ENCODE measurements at regions not wholly inside any gene's neighbourhood (a gene's known extent, or its start where the extent isn't known, plus 50 kb on each side); places are given as distances from the start of the nearest gene placed in this dataset.

- Histone ChIP-seq H3K9me2 (ENCODE audit: insufficient read depth, low read length) (no peaks in the 10 kb centered on the region), H4K20me1 (ENCODE audit: insufficient read depth) (no peaks in the 10 kb centered on the region), H3K36me3 (ENCODE audit: insufficient read depth, low read length) (no peaks in the 10 kb centered on the region), H3K4me3 (ENCODE audit: low read length) (no peak overlapping the region), H2AFZ (ENCODE audit: low read depth, low read length) (no peak overlapping the region), H3K79me2 (replicated peaks; ENCODE audit: insufficient read depth, low read length) (no peaks in the 10 kb centered on the region), H3K27me3 (ENCODE audit: insufficient read depth, low read depth, low read length) (no peaks in the 10 kb centered on the region), H3F3A (ENCODE audit: insufficient read depth, low read length, poor library complexity, severe bottlenecking) (no peaks in the 10 kb centered on the region), H3K9me3 (ENCODE audit: low read length) (no peaks in the 10 kb centered on the region), H3K27ac (ENCODE audit: low read length) (no peak overlapping the region), H3K9ac (ENCODE audit: low read length) (no peak overlapping the region), H3K4me2 (ENCODE audit: low read length) (no peak overlapping the region)
- TF ChIP-seq RAD21 (conservative IDR thresholded peaks at IDR 0.05) = no peak
- no peak for TF ChIP-seq POLR2AphosphoS5 (IDR thresholded peaks at IDR 0.05)
- TF ChIP-seq REST (IDR thresholded peaks at IDR 0.05; ENCODE audit: borderline replicate concordance) = no peak
- no peak for TF ChIP-seq CTCF (IDR thresholded peaks at IDR 0.05; ENCODE audit: poor library complexity, severe bottlenecking)
- TF ChIP-seq MXI1 (conservative IDR thresholded peaks at IDR 0.05; ENCODE audit: poor library complexity, severe bottlenecking) = no peak
- TF ChIP-seq SMC3 (conservative IDR thresholded peaks at IDR 0.05; ENCODE audit: poor library complexity) = no peak
- TF ChIP-seq EP300 (conservative IDR thresholded peaks at IDR 0.05; ENCODE audit: poor library complexity, severe bottlenecking) = no peak
- TF ChIP-seq EZH2 (IDR thresholded peaks at IDR 0.05; ENCODE audit: borderline replicate concordance, insufficient read depth, low read length, poor library complexity, severe bottlenecking) = no peak
- TF ChIP-seq TAF1 (IDR thresholded peaks at IDR 0.05; ENCODE audit: low read depth) = no peak
These were observed 112.9 kb upstream of the ZKSCAN2 start for GRCh38 chr16:25370541-25370940.

- H3K9ac ChIP-seq (ENCODE audit: low read length) = no peak overlapping the region
- H3K9me3 ChIP-seq (ENCODE audit: low read length) = no peaks in the 10 kb centered on the region
- H3K79me2 ChIP-seq (replicated peaks; ENCODE audit: insufficient read depth, low read length) = no peaks in the 10 kb centered on the region
- no peaks in the 10 kb centered on the region for H3K36me3 ChIP-seq (ENCODE audit: insufficient read depth, low read length)
- no peak overlapping the region for H3K4me3 ChIP-seq (ENCODE audit: low read length)
- no peaks in the 10 kb centered on the region for H3K9me2 ChIP-seq (ENCODE audit: insufficient read depth, low read length)
- H4K20me1 ChIP-seq (ENCODE audit: insufficient read depth) = no peaks in the 10 kb centered on the region
- no peak overlapping the region for H2AFZ ChIP-seq (ENCODE audit: low read depth, low read length)
- no peaks in the 10 kb centered on the region for H3K27me3 ChIP-seq (ENCODE audit: insufficient read depth, low read depth, low read length)
- no peak overlapping the region for H3K4me2 ChIP-seq (ENCODE audit: low read length)
- no peaks in the 10 kb centered on the region for H3F3A ChIP-seq (ENCODE audit: insufficient read depth, low read length, poor library complexity, severe bottlenecking)
- no peak overlapping the region for H3K27ac ChIP-seq (ENCODE audit: low read length)
- TF ChIP-seq MXI1 (conservative IDR thresholded peaks at IDR 0.05; ENCODE audit: poor library complexity, severe bottlenecking) (no peak), REST (IDR thresholded peaks at IDR 0.05; ENCODE audit: borderline replicate concordance) (no peak), POLR2AphosphoS5 (IDR thresholded peaks at IDR 0.05) (no peak), RAD21 (conservative IDR thresholded peaks at IDR 0.05) (no peak), CTCF (IDR thresholded peaks at IDR 0.05; ENCODE audit: poor library complexity, severe bottlenecking) (no peak), EP300 (conservative IDR thresholded peaks at IDR 0.05; ENCODE audit: poor library complexity, severe bottlenecking) (no peak), TAF1 (IDR thresholded peaks at IDR 0.05; ENCODE audit: low read depth) (no peak), SMC3 (conservative IDR thresholded peaks at IDR 0.05; ENCODE audit: poor library complexity) (no peak), EZH2 (IDR thresholded peaks at IDR 0.05; ENCODE audit: borderline replicate concordance, insufficient read depth, low read length, poor library complexity, severe bottlenecking) (no peak)
These were observed 110.3 kb upstream of the ZKSCAN2 start for GRCh38 chr16:25367773-25368524.

Data from neural cell (in vitro differentiated cells).